GM19438 (cell line): ENCODE measurements at regions not wholly inside any gene's neighbourhood (a gene's known extent, or its start where the extent isn't known, plus 50 kb on each side); places are given as distances from the start of the nearest gene placed in this dataset.

Source experiments
- ATAC-seq: cut with Tn5 transposase; IDR thresholded peaks from one replicate; pipeline ENCODE4 v1.9.1; 2021; ENCODE audit warnings: low read depth; ENCODE audit not compliant: unreplicated experiment

DNA sequence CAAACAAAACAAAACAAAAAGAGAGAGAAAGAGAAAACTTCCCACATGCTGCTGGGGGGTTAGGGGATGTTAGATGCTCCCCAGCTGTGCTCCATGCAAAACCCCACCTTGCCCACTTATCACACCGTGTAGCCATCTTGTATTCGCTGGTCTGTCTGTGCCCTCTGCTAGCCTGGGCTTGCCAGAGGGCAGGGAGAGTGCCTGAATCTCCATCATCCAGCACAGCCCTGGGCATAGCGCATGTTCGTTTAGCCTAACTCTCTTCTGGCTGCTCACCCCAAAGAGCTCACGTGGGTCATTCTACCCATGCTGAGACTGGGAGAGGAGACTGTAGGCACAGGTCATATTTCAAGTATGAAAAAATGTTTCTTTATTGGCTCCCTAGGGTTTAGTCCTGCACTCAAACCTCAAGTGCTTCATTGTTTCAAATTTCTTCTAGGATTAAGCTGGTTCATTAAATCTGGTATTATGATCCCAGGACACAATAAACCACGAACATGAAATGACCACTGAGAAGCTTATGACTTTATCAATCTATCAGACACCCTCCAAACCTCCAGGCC is 100.5 kb downstream of the KCNF1 start:
- ATAC-seq: no peak

DNA sequence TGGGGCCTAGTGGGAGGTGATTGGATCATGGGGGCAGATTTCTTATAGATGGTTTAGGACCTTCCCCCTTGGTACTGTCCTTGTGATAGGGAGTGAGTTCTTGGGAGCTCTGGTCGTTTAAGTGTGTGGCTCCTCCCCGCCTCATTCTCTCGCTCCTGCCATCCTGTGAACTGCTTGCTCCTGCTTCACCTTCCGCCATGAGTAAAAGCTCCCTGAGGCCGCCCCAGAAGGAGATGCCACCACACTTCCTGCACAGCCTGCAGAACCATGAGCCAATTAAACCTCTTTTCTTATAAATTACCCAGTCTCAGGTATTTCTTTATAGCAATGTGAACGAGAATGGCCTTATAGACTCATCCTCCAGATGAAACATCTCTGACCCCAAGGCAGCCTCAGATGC is 101.5 kb downstream of the KCNF1 start:
- no peak for ATAC-seq

DNA sequence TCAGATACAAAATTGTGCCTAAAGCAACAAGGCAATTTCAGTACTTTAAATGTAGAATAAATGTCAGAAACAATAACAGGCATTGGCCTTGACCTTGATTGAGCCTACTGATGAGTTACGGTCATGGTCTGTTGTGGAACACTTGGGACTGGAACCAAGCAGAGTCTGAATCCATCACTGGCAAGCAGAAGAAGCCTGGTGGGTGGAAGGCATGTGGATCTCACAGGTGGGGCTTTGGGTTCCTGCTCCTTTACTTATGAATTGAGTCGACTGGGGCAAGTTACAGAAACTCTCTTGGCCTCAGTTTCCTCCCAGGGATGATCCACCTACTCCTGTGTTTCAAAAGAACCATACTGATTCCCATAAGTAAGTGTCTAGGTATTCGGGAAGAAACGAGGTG is 102.3 kb downstream of the KCNF1 start:
- no peak for ATAC-seq

DNA sequence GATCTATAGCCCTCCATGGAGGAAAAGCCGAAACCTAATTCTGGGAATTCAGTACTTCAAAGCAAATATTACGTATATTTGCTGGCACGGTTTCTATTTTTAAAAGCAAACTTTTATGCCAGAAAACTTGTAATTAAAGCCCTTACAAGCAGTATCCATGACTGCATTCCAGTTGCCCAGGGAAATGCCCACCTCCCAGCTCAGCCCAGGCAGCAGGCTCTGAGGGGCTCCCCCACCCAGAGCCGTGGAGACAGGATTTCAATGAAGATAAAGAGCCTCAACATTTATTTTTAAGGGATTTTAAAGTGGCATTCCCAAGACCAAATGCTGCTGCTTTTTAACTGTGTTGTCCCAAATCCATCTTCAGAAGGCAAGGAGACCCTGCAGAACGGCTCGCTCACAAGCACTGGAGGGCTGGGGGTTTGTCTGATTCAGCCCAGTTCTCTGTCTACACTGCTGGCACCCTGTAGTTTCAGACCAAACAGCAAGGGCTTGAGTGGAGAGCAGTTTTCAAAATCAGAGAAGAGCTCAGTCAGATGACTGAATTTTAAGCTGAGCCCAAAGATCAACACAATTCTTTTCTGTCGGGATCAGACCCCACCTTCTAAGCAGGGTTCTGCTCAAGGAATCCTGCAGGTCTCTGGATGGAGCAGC is 105.1 kb downstream of the KCNF1 start:
- ATAC-seq: no peak

DNA sequence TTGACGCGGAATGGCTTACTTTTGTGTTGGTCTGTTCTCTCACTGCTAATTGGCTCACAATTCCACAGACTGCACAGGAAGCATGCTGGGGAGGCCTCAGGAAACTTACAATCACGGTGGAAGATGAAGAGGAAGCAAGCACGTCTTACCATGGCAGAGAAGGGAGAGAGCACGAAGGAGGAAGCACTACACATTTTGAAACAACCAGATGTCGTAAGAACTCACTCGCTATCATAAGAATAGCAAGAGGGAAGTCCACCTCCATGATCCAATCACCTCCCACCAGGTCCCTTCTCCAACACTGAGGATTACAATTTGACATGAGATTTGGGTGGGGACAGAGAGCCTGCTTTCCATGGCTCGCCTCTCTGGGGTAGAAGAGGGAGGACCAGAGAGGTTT is 106.2 kb downstream of the KCNF1 start:
- ATAC-seq: no peak

- ATAC-seq: no peak
Observed at GRCh38 chr2:11018651-11019185, 107.0 kb downstream of the KCNF1 start.

DNA sequence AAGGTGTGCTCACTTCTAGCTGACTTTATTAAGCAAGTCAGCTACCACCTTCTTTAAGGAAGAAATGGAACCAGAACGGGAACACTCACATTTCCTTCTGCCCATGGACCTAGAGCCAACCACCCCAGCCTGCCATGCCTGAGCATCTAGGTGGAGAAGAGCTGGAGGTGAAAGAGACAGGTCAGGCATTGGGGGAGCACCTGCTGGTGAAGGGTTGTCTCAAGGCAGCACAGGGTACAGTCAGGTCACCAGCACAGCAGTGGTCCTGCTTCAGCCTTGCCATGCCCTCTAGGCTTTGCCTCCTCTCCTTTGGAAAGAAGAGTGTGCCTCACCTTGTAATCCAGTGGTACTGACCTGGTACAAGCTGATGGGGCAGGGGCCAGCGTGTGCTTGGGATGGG is 107.9 kb downstream of the KCNF1 start:
- ATAC-seq: no peak

DNA sequence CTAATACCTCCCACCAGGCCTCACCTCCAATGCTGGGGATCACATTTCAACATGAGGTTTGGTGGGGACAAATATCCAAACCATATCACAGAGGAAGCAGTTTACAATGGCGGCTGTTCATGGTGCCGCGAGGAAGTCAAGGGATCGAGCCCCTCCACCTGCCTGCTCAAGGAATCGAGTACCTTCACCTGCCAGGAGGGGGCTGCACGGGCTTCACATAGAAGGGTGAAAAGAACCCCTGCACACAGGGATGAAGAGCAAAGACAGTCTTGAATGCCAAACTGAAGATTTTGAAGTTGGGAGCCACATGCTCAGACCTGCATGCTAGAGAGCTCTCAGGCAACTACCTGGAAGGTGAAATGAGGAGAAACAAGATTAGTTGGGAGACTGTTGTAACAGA is 110.3 kb downstream of the KCNF1 start:
- no peak for ATAC-seq

- no peak for ATAC-seq
Observed at GRCh38 chr2:11022591-11023273, 111.0 kb downstream of the KCNF1 start.

DNA sequence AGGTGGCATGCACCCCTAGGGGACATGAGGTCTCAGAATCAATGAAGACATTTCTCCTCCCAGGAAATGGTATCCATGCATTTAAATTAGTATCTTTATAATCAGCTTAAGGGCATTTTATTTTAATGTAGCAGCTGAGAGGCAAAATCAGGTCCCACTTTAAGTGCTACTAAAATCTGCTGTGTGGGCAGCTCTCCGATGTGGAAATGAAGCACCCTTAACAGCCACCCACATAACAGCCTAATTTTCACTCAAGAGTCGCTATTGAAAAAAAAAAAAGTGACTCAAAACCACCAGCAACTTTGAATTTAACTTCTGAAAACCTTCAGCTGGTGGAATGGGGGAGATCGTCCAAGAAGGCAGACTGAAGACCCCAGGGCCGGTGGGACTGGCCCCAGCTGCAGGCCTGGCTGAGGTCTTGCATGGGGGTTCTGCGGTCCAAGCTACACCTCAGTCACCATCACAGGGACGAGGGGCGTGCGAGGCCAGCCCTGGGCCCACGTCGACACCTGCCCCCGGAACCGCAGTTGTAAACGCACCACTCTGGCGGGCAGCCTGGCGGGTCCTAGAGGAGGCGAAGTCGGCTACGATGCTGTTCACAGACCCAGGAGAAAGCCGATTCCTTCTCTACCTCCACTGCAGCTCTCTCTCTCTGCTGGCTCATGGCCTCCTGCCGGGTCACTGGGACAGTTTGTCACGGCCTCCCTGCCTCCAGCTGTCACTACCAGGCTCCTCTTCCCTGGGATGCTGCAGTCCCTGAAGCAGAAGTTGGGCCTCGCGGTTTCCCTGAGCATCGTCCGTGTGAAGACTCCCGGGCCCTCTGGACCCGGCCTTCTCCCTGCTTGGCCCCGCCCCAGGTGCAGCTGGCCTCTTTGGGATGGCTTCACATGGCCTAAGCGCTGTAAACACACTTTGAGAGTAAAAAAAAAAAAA is 111.9 kb downstream of the KCNF1 start:
- ATAC-seq: no peak

GRCh38 chr2:11024259-11024645 is 112.5 kb downstream of the KCNF1 start:
- no peak for ATAC-seq

- ATAC-seq: no peak
Observed at GRCh38 chr2:11024687-11025086, 113.0 kb downstream of the KCNF1 start.

DNA sequence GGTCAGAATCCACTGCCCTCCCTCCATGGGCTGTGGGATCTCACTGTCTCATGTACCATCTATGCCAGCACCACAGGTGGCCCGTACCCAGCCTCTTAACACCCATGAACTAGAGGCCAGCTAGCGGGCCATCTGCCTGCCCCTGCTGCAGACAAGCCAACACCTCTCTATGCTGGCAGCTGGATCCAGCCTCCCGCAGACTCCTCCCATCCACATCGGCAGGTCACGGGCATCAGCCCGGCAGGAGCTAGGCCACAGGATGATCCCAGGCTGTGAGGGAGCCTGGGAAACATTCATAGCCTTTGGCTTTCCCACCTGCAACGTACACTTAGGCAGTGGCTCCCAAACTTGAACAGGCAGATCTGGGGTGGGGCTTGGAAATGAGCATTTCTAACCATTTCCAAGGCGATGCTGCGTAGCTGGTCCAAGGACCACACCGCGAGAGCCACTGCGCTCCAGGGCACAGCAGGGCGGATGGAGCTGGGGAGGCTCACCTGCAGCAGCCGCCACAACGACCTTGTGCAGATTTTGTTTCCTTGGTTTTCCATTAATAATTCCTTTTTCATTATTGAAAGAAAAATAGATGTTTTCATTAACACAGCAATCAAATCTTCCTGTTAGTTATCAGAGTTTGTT is 114.7 kb downstream of the KCNF1 start:
- ATAC-seq: no peak

GRCh38 chr2:11027195-11027594 is 115.5 kb downstream of the KCNF1 start:
- no peak for ATAC-seq

DNA sequence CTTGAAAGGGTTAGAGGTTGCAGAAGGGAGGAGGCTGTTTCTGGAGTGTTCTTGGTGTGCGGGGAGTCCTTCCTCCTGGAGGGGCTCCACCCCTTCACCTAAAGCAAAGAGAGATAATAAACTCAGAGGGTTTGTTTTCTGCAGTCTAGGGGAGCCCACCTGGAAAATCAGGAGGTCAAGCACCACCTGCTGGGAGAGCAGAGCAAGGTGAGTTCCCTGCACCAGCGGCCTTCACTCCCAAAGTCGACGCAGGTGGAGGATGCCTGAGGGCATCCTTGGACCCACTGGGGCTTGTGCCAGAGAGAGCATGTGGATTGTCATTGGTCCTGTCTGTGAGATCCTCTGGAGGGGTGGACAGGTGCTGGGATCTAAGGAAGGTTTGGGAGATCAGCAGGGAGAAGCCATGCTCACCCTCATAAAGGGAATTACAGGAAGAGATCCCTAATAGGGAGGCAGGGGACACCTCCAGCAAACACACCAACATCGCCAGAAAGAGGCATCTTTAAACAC is 116.7 kb downstream of the KCNF1 start:
- ATAC-seq: no peak

- no peak for ATAC-seq
Observed at GRCh38 chr2:11029136-11029535, 117.4 kb downstream of the KCNF1 start.

DNA sequence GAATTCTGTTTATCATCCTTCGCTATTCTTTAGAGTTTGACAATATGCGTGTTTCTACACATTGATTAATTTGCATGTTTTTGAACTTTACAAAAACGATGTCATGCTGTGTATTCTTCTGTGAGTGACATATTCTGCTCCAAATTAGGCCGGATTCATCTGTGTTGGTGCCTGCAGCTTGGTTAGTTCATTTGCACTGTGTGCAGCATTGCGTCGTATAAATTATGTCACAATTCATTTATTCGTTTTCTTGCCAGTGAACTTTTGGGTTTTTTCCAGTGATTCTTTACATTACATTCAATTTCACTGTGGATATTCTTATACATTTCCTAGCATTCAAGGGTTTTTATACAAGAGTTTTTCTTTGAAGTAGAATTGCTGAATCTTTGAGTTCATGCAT is 118.3 kb downstream of the KCNF1 start:
- no peak for ATAC-seq

GRCh38 chr2:11030909-11031308 is 119.2 kb downstream of the KCNF1 start:
- no peak for ATAC-seq

GRCh38 chr2:11031876-11032275 is 120.1 kb downstream of the KCNF1 start:
- no peak for ATAC-seq

DNA sequence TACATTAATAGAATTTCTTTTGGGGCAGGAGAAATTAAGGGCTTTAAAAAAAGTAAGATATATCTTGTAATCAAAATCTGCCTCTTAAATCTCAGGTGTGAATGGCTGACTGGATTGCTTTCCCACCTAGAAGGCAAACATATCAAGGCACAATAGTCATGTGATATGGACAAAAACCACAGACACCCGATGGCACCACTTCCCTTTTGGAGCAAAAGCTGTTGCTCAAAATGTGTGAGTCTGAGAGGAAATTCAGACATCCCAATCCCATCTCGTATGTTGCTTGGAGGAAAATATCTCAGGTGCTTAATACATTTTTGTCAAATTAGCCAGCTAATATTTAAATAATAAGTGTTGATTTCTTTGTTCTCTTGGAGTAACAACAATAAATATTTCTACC is 120.7 kb downstream of the KCNF1 start:
- ATAC-seq: no peak
